Testis (tissue), 2 donors: ENCODE measurements at regions not wholly inside any gene's neighbourhood (a gene's known extent, or its start where the extent isn't known, plus 50 kb on each side); places are given as distances from the start of the nearest gene placed in this dataset.

ENCODE experiments used
- DNase-seq: peaks from one replicate; pipeline ENCODE4 v3.0.0-alpha.2; 2019
- H3K27ac ChIP-seq, 2 donors: fragments of 200-600 bp; sonication (generic); one replicate each; pipeline ENCODE4 v1.5.1; 2019
- H3K27me3 ChIP-seq: fragments of 200-600 bp; sonication (generic); one replicate; pipeline ENCODE4 v1.5.1; 2019
- H3K36me3 ChIP-seq: fragments of 200-600 bp; sonication (generic); one replicate; pipeline ENCODE4 v1.5.1; 2017; ENCODE audit warnings: low read depth; ENCODE audit errors: missing control alignments
- H3K4me1 ChIP-seq: fragments of 200-600 bp; sonication (generic); one replicate; pipeline ENCODE4 v1.5.1; 2019
- H3K4me3 ChIP-seq, 2 donors: fragments of 200-600 bp; sonication (generic); one replicate each; pipeline ENCODE4 v1.5.1; 2017 to 2019
- H3K9me3 ChIP-seq: fragments of 200-600 bp; sonication (generic); one replicate; pipeline ENCODE4 v1.5.1; 2017
- CTCF ChIP-seq, 3 experiments: fragments of 450-650 bp in 2 of 3; fragments of 200-600 bp in 1 of 3; sonication (generic) in 1 of 3; IDR thresholded peaks; one replicate each; pipeline ENCODE4 v1.5.1; 2016 to 2019; ENCODE audit warnings: antibody characterized with exemption in 3 of 3, mild to moderate bottlenecking in 2 of 3, moderate library complexity in 1 of 3
- POLR2A ChIP-seq: fragments of 450-650 bp; IDR thresholded peaks from one replicate; pipeline ENCODE4 v1.6.1; 2017; ENCODE audit warnings: antibody characterized with exemption, mild to moderate bottlenecking, moderate library complexity
- WGBS, 2 donors: methylation state at CpG; one replicate each; pipeline ENCODE4 v1.1.5; 2018; 5-methylcytosine and 5-hydroxymethylcytosine counted together
- intact Hi-C: fragments of 100-400 bp; cut with DNase I; formaldehyde crosslinking; loops from one replicate; pipeline ENCODE4 v1.15.1; 2023; ENCODE audit warnings: low total_unique reads

DNA sequence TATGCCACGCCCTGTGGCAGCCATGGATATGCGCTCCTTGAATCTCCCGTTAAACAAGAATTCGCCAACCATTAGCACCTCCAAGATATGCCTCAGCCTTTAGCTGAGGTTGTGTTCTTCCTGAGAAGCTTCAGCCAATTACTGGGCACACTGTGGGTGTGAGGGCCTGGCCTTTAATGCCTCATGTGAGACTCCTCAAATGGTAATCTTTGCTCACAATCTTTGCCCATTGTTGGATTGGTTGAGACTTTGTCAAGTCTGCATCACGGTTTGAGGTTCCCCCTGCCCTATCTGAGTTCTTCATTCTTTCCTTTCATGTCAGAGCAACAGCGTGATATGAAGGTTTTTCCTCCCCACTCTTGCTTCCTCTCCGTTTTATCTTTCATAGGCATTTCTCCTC is 108.1 kb upstream of the CCDC54 start:
- no peak overlapping the region for H3K4me3 ChIP-seq
- H3K9me3 ChIP-seq, result no peaks in the 10 kb centered on the region
- TF ChIP-seq POLR2A, result no peak
- no peak for TF ChIP-seq CTCF (IDR thresholded peaks at IDR 0.05)
- no peaks in the 10 kb centered on the region for H3K36me3 ChIP-seq
- no peak for DNase-seq
- no peak overlapping the region for H3K27ac ChIP-seq
- peaks cover 13% of the 10 kb centered on the region for H3K4me1 ChIP-seq
- no peaks in the 10 kb centered on the region for H3K27me3 ChIP-seq
- 89 to 90% methylated on average over 7 of the region's 7 CpGs for WGBS, 2 donors
- intact Hi-C loops, result no loop called here

DNA sequence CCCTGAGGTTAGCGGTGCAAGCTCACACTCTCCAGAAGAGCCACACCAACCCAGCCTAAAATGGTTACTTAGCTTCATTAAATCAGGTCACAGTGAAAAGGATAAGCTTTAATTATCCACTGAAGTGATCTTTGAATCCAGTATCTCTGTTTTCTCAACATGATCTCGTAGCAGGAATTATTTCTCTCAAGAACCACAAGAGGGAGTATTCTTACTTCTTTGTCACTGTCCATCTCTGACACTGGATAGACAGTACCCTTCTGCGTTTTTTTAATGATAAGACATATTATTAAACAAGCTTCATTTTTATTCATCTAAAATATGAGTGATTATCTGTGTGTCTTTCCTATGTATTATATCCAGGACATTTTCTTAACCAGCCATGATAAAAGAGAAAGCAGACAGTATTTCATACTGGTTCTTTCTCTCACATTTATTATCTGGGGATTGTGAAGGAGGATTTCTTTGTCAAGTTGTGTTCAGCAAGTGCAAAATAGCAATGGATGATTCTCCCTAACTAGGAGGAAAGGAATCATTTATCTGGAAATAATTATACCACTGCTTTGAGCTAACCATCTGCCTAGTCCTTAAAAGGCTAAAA is 105.4 kb upstream of the CCDC54 start:
- WGBS, 2 donors, result 35 to 38% methylated on average over 3 of the region's 3 CpGs
- intact Hi-C loops, result no loop called here
- no peaks in the 10 kb centered on the region for H3K4me1 ChIP-seq
- H3K4me3 ChIP-seq, result no peak overlapping the region
- DNase-seq, result no peak
- H3K27ac ChIP-seq, result no peak overlapping the region
- H3K9me3 ChIP-seq, result no peaks in the 10 kb centered on the region
- TF ChIP-seq POLR2A (no peak), CTCF (IDR thresholded peaks at IDR 0.05) (peak; percentile 43 to 65 (median 64))
- no peaks in the 10 kb centered on the region for H3K27me3 ChIP-seq
- H3K36me3 ChIP-seq, result no peaks in the 10 kb centered on the region

DNA sequence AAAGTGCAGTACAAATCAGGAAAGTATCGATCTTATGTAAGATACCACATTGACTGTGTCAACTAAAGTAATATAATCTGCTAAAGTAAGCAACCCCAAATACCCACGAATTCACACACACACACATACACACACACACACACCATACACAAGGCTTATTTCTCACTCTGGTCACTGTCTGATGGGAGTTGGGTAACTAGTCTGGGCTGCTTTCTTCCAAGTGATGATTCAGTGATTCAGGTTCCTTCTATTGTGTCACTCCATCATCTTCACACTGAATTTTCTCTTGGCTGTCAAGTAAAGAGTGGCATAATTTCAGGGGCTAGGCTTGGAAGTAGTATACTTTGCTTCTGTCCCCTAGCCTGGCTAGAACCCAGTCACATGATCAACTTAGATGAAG is 104.8 kb upstream of the CCDC54 start:
- TF ChIP-seq POLR2A (no peak), CTCF (IDR thresholded peaks at IDR 0.05) (no peak)
- H3K36me3 ChIP-seq, result no peaks in the 10 kb centered on the region
- no peaks in the 10 kb centered on the region for H3K9me3 ChIP-seq
- WGBS, 2 donors, result 86 to 93% methylated on average over 2 of the region's 2 CpGs
- DNase-seq, result no peak
- no peaks in the 10 kb centered on the region for H3K4me1 ChIP-seq
- H3K27ac ChIP-seq, result no peak overlapping the region
- no peaks in the 10 kb centered on the region for H3K27me3 ChIP-seq
- intact Hi-C loops, result no loop called here
- H3K4me3 ChIP-seq, result no peak overlapping the region

DNA sequence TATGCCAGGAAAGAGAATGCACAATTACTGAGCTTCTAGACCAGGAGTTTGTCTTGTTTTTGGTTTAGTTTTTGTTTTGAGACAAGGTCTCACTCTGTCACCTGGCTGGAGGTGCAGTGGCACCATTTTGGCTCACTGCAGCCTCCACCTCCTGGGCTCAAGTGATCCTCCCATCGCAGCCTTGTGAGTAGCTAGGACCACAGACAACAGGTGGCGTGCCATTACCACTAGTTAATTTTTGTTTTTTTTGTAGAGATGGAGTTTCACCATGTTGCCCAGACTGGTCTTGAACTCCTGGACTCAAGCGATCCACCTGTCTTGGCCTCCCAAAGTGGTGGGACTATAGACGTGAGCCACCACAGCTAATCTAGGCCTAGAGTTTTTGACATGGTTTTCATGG is 104.4 kb upstream of the CCDC54 start:
- H3K4me3 ChIP-seq, result no peak overlapping the region
- intact Hi-C loops, result no loop called here
- no peaks in the 10 kb centered on the region for H3K9me3 ChIP-seq
- H3K27me3 ChIP-seq, result no peaks in the 10 kb centered on the region
- H3K27ac ChIP-seq, result no peak overlapping the region
- no peaks in the 10 kb centered on the region for H3K4me1 ChIP-seq
- 98% methylated on average over 4 of the region's 4 CpGs for WGBS, 2 donors
- H3K36me3 ChIP-seq, result no peaks in the 10 kb centered on the region
- TF ChIP-seq POLR2A (no peak), CTCF (IDR thresholded peaks at IDR 0.05) (no peak)
- DNase-seq, result no peak

GRCh38 chr3:107273771-107274170 is 103.5 kb upstream of the CCDC54 start:
- Histone ChIP-seq H3K27ac (no peak overlapping the region), H3K9me3 (no peaks in the 10 kb centered on the region), H3K4me3 (no peak overlapping the region), H3K27me3 (no peaks in the 10 kb centered on the region), H3K4me1 (no peaks in the 10 kb centered on the region), H3K36me3 (no peaks in the 10 kb centered on the region)
- intact Hi-C loops, result no loop called here
- no peak for TF ChIP-seq POLR2A
- TF ChIP-seq CTCF (IDR thresholded peaks at IDR 0.05), result no peak
- DNase-seq, result no peak
- 89 to 91% methylated on average over 2 of the region's 2 CpGs for WGBS, 2 donors
